ENCODE measurements at regions not wholly inside any gene's neighbourhood (a gene's known extent, or its start where the extent isn't known, plus 50 kb on each side); places are given as distances from the start of the nearest gene placed in this dataset.

DNA sequence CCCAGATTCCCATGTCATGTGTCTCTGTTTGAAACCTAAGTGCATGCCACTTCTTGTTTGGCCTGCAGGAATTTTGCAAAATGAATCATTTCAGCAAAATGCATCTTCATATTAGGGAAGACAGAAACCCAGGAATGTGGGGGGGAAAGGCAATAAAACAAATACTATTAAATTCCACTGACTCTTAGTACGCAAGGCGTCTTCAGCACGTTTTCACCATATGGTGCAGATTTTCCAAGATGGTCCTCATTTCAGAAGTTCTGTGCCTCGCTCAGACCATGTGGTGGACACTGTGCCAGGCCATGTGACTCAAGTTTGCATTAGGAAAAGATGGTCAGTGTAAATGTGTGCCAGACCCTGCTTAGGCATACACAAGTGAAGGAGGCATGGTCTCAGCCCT lies 184.0 kb downstream of the ACTL7B start:
- TF ChIP-seq, protein P1, sequence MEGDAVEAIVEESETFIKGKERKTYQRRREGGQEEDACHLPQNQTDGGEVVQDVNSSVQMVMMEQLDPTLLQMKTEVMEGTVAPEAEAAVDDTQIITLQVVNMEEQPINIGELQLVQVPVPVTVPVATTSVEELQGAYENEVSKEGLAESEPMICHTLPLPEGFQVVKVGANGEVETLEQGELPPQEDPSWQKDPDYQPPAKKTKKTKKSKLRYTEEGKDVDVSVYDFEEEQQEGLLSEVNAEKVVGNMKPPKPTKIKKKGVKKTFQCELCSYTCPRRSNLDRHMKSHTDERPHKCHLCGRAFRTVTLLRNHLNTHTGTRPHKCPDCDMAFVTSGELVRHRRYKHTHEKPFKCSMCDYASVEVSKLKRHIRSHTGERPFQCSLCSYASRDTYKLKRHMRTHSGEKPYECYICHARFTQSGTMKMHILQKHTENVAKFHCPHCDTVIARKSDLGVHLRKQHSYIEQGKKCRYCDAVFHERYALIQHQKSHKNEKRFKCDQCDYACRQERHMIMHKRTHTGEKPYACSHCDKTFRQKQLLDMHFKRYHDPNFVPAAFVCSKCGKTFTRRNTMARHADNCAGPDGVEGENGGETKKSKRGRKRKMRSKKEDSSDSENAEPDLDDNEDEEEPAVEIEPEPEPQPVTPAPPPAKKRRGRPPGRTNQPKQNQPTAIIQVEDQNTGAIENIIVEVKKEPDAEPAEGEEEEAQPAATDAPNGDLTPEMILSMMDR (IDR thresholded peaks at IDR 0.05; ENCODE audit: low read depth, low read length): no peak
- no peak for TF ChIP-seq MYC (IDR thresholded peaks at IDR 0.05; ENCODE audit: low read depth, low read length)
- TF ChIP-seq, protein P2, sequence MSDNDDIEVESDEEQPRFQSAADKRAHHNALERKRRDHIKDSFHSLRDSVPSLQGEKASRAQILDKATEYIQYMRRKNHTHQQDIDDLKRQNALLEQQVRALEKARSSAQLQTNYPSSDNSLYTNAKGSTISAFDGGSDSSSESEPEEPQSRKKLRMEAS (IDR thresholded peaks at IDR 0.05; ENCODE audit: low read depth, low read length): no peak
